ENCODE measurements at regions not wholly inside any gene's neighbourhood (a gene's known extent, or its start where the extent isn't known, plus 50 kb on each side); places are given as distances from the start of the nearest gene placed in this dataset.

- H3K4me3 ChIP-seq (ENCODE audit: low read depth, low read length), result no peak overlapping the region
- TF ChIP-seq, protein P1, sequence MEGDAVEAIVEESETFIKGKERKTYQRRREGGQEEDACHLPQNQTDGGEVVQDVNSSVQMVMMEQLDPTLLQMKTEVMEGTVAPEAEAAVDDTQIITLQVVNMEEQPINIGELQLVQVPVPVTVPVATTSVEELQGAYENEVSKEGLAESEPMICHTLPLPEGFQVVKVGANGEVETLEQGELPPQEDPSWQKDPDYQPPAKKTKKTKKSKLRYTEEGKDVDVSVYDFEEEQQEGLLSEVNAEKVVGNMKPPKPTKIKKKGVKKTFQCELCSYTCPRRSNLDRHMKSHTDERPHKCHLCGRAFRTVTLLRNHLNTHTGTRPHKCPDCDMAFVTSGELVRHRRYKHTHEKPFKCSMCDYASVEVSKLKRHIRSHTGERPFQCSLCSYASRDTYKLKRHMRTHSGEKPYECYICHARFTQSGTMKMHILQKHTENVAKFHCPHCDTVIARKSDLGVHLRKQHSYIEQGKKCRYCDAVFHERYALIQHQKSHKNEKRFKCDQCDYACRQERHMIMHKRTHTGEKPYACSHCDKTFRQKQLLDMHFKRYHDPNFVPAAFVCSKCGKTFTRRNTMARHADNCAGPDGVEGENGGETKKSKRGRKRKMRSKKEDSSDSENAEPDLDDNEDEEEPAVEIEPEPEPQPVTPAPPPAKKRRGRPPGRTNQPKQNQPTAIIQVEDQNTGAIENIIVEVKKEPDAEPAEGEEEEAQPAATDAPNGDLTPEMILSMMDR (IDR thresholded peaks at IDR 0.05; ENCODE audit: borderline replicate concordance, insufficient read depth, low read depth, low read length), result no peak
Measured at GRCh38 chr1:195064358-195064757, 1543.9 kb downstream of the KCNT2 start.

- TF ChIP-seq, protein P1 (IDR thresholded peaks at IDR 0.05; ENCODE audit: borderline replicate concordance, insufficient read depth, low read depth, low read length), result no peak
- H3K4me3 ChIP-seq (ENCODE audit: low read depth, low read length), result no peak overlapping the region
Measured at GRCh38 chr1:195054217-195054687, 1554.0 kb downstream of the KCNT2 start.

DNA sequence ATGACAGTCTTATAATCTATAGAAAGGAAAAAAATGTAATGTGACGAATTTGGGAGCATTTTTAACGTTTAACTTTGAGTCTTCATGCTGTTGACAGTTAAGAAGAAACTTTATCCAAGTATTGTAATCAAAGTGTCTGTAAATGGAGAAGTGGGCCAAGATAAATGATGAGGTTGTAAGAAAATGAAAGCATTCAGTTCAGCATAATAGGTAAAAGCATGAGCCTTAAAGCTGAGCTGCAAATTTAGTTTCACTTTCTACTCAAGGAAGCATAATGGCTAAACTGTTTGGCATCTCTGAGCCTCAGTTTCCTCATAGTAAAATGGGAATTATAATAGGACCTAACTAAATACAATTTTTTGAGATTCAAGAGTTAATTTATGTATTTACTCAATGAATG lies 1554.8 kb downstream of the KCNT2 start:
- no peak overlapping the region for H3K4me3 ChIP-seq (ENCODE audit: low read depth, low read length)
- TF ChIP-seq, protein P1 (IDR thresholded peaks at IDR 0.05; ENCODE audit: borderline replicate concordance, insufficient read depth, low read depth, low read length), result no peak

GRCh38 chr1:195047772-195048171 lies 1560.5 kb downstream of the KCNT2 start:
- H3K4me3 ChIP-seq (ENCODE audit: low read depth, low read length), result no peak overlapping the region
- TF ChIP-seq, protein P1 (IDR thresholded peaks at IDR 0.05; ENCODE audit: borderline replicate concordance, insufficient read depth, low read depth, low read length), result no peak

GRCh38 chr1:195045072-195045471 lies 1563.2 kb downstream of the KCNT2 start:
- H3K4me3 ChIP-seq (ENCODE audit: low read depth, low read length), result no peak overlapping the region
- TF ChIP-seq, protein P1 (IDR thresholded peaks at IDR 0.05; ENCODE audit: borderline replicate concordance, insufficient read depth, low read depth, low read length), result no peak

DNA sequence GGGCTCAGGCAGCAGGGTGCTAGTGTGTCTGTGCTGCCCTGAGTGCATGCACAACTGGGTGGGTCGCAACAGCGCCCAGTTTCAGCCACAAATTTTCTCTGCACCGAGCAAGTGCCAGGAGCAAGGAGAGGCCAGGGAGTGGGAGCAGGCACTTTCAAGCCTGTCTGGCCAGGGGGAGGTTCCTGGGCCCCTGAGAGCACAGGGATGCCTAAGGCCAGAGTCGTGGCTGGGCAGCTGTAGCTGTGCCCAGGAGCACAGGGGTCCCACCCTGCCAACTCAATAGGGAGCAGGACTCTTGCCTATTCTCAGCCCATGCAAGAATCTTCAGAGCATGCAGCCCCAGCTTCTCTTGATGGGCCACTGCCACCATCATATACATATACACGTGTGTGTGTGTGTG lies 1577.4 kb downstream of the KCNT2 start:
- TF ChIP-seq, protein P1 (IDR thresholded peaks at IDR 0.05; ENCODE audit: borderline replicate concordance, insufficient read depth, low read depth, low read length), result no peak
- no peak overlapping the region for H3K4me3 ChIP-seq (ENCODE audit: low read depth, low read length)

DNA sequence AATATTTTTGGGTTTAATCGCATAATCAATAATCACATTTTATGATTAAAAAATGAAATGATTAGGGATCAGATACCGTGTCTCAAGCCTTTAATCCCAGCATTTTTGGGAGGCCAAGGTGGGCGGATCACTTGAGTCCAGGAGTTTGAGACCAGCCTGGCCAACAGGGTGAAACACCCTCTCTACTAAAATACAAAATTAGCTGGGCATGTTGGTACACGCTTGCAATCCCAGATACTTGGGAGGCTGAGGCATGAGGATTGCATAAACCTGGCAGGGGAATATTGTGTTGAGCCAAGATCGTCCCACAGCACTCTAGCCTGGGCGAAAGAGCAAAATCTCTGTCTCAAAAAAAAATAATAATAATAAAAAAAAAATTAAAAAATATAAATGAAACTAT lies 1581.4 kb downstream of the KCNT2 start:
- TF ChIP-seq, protein P1 (IDR thresholded peaks at IDR 0.05; ENCODE audit: borderline replicate concordance, insufficient read depth, low read depth, low read length), result no peak
- H3K4me3 ChIP-seq (ENCODE audit: low read depth, low read length), result no peak overlapping the region

Measured in GM12875 (cell line).